ENCODE measurements at regions not wholly inside any gene's neighbourhood (a gene's known extent, or its start where the extent isn't known, plus 50 kb on each side); places are given as distances from the start of the nearest gene placed in this dataset.

DNA sequence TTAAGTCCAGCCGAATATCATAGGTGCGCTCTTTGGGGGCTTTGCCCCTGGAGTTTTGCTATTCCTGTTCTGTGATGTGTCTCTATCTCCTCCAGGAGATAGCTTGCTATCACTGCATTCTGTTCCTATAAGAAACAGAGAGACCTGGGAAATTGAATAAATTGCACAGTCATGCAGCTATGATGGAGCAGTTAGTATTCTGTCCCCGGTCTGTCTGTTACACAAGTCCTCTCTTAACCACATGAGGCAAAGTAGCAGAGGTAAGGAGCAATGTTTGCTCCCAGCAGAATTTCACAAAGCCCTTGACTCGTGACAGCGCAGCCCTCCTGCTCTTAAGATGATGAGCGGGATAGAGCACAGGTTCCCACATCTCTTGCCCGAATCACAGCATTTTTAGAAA is 63.9 kb upstream of the GRHL3 start:
- TF ChIP-seq CTCF (IDR thresholded peaks at IDR 0.05) (no peak), POLR2A (IDR thresholded peaks at IDR 0.05) (no peak)

Data from stomach (tissue), 4 donors.